DND-41 (cell line): ENCODE measurements at regions not wholly inside any gene's neighbourhood (a gene's known extent, or its start where the extent isn't known, plus 50 kb on each side); places are given as distances from the start of the nearest gene placed in this dataset.

ENCODE experiments used
- ATAC-seq: fragments of 200-7000 bp; cut with Tn5 transposase; 3 replicates; pipeline ENCODE4 v1.9.1; 2021; ENCODE audit warnings: low read depth; ENCODE audit not compliant: insufficient read depth
- DNase-seq: peaks from one replicate; pipeline ENCODE4 v3.0.0-alpha.2; 2020
- H2AFZ ChIP-seq: 2 replicates; pipeline ENCODE4 v1.6.0; 2012; ENCODE audit warnings: low read depth, low read length
- H3K27ac ChIP-seq: 2 replicates; pipeline ENCODE4 v1.5.1; 2012; ENCODE audit warnings: low read length, inconsistent platforms
- H3K27me3 ChIP-seq: fragments of 200-600 bp; sonication (generic); 2 replicates; pipeline ENCODE4 v1.6.0; 2012; ENCODE audit warnings: low read length, mild to moderate bottlenecking, inconsistent platforms; ENCODE audit not compliant: insufficient read depth, poor library complexity
- H3K36me3 ChIP-seq: 2 replicates; pipeline ENCODE4 v1.5.1; 2012; ENCODE audit warnings: low read length, inconsistent platforms; ENCODE audit not compliant: insufficient read depth
- H3K4me1 ChIP-seq: 2 replicates; pipeline ENCODE4 v1.5.1; 2012; ENCODE audit warnings: mild to moderate bottlenecking, low read length; ENCODE audit not compliant: insufficient read depth
- H3K4me2 ChIP-seq: 2 replicates; pipeline ENCODE4 v1.6.0; 2012; ENCODE audit warnings: mild to moderate bottlenecking, moderate library complexity, low read length, inconsistent platforms; ENCODE audit not compliant: insufficient read depth
- H3K4me3 ChIP-seq, 2 experiments: fragments of 200-600 bp in 1 of 2; shearing (Covaris generic) in 1 of 2; 2 replicates each; pipeline ENCODE4 v1.5.1; 2012 to 2016; ENCODE audit warnings: inconsistent platforms in 2 of 2, low read length in 2 of 2, mild to moderate bottlenecking in 2 of 2, low read depth in 1 of 2, moderate library complexity in 1 of 2
- H3K79me2 ChIP-seq: 2 replicates; pipeline ENCODE4 v1.6.0; 2012; ENCODE audit warnings: low read length, inconsistent platforms; ENCODE audit not compliant: insufficient read depth
- H3K9ac ChIP-seq: 2 replicates; pipeline ENCODE4 v1.6.0; 2012; ENCODE audit warnings: low read depth, mild to moderate bottlenecking, inconsistent platforms, low read length, moderate library complexity
- H3K9me3 ChIP-seq: 2 replicates; pipeline ENCODE4 v1.5.1; 2012; ENCODE audit warnings: low read length, moderate library complexity, mild to moderate bottlenecking, inconsistent platforms; ENCODE audit not compliant: insufficient read depth, severe bottlenecking
- H4K20me1 ChIP-seq: 2 replicates; pipeline ENCODE4 v1.6.0; 2012; ENCODE audit warnings: low read length; ENCODE audit not compliant: insufficient read depth
- CTCF ChIP-seq: IDR thresholded peaks from 2 replicates; pipeline ENCODE4 v1.5.1; 2012; ENCODE audit warnings: borderline replicate concordance, low read length, moderate library complexity, mild to moderate bottlenecking; ENCODE audit not compliant: poor library complexity, severe bottlenecking; ENCODE audit errors: extremely low read depth
- EZH2 ChIP-seq: IDR thresholded peaks from 3 replicates; pipeline ENCODE4 v1.6.1; 2012; ENCODE audit warnings: borderline replicate concordance, low read depth, mild to moderate bottlenecking, moderate library complexity, low read length, inconsistent platforms; ENCODE audit not compliant: severe bottlenecking

- H3K27ac ChIP-seq, result no peak overlapping the region
- no peaks in the 10 kb centered on the region for H3K9me3 ChIP-seq
- no peaks in the 10 kb centered on the region for H3K4me1 ChIP-seq
- DNase-seq (no peak), ATAC-seq (no peak)
- H3K4me2 ChIP-seq, result no peak overlapping the region
- no peaks in the 10 kb centered on the region for H4K20me1 ChIP-seq
- no peaks in the 10 kb centered on the region for H3K36me3 ChIP-seq
- H3K79me2 ChIP-seq, result no peaks in the 10 kb centered on the region
- no peak for TF ChIP-seq EZH2
- TF ChIP-seq CTCF, result no peak
- no peak overlapping the region for H3K9ac ChIP-seq
- H3K27me3 ChIP-seq, result no peaks in the 10 kb centered on the region
- H2AFZ ChIP-seq, result no peak overlapping the region
- no peak overlapping the region for H3K4me3 ChIP-seq
Measured at GRCh38 chr18:55106466-55106865, 147.2 kb upstream of the CCDC68 start.

- no peaks in the 10 kb centered on the region for H3K9me3 ChIP-seq
- no peak overlapping the region for H3K4me2 ChIP-seq
- no peaks in the 10 kb centered on the region for H3K79me2 ChIP-seq
- H3K4me3 ChIP-seq, result no peak overlapping the region
- no peaks in the 10 kb centered on the region for H4K20me1 ChIP-seq
- no peaks in the 10 kb centered on the region for H3K27me3 ChIP-seq
- H2AFZ ChIP-seq, result no peak overlapping the region
- ATAC-seq, result no peak
- no peak overlapping the region for H3K9ac ChIP-seq
- H3K27ac ChIP-seq, result no peak overlapping the region
- DNase-seq, result no peak
- H3K36me3 ChIP-seq, result no peaks in the 10 kb centered on the region
- TF ChIP-seq CTCF (no peak), EZH2 (no peak)
- no peaks in the 10 kb centered on the region for H3K4me1 ChIP-seq
Measured at GRCh38 chr18:55105873-55106272, 146.6 kb upstream of the CCDC68 start.

- H3K79me2 ChIP-seq, result no peaks in the 10 kb centered on the region
- no peak for TF ChIP-seq EZH2
- TF ChIP-seq CTCF, result no peak
- H3K4me1 ChIP-seq, result no peaks in the 10 kb centered on the region
- no peaks in the 10 kb centered on the region for H4K20me1 ChIP-seq
- no peak overlapping the region for H2AFZ ChIP-seq
- H3K27me3 ChIP-seq, result no peaks in the 10 kb centered on the region
- no peak overlapping the region for H3K4me2 ChIP-seq
- H3K36me3 ChIP-seq, result no peaks in the 10 kb centered on the region
- H3K9me3 ChIP-seq, result no peaks in the 10 kb centered on the region
- DNase-seq (no peak), ATAC-seq (no peak)
- H3K4me3 ChIP-seq, result no peak overlapping the region
- no peak overlapping the region for H3K9ac ChIP-seq
- no peak overlapping the region for H3K27ac ChIP-seq
Measured at GRCh38 chr18:55102958-55103456, 143.7 kb upstream of the CCDC68 start.

GRCh38 chr18:55102501-55102900 lies 143.2 kb upstream of the CCDC68 start:
- DNase-seq (no peak), ATAC-seq (no peak)
- H3K27ac ChIP-seq, result no peak overlapping the region
- no peaks in the 10 kb centered on the region for H4K20me1 ChIP-seq
- H2AFZ ChIP-seq, result no peak overlapping the region
- no peaks in the 10 kb centered on the region for H3K79me2 ChIP-seq
- H3K36me3 ChIP-seq, result no peaks in the 10 kb centered on the region
- H3K4me3 ChIP-seq, result no peak overlapping the region
- H3K27me3 ChIP-seq, result no peaks in the 10 kb centered on the region
- no peak overlapping the region for H3K9ac ChIP-seq
- H3K9me3 ChIP-seq, result no peaks in the 10 kb centered on the region
- H3K4me2 ChIP-seq, result no peak overlapping the region
- no peak for TF ChIP-seq CTCF
- no peak for TF ChIP-seq EZH2
- no peaks in the 10 kb centered on the region for H3K4me1 ChIP-seq
